ENCODE measurements at regions not wholly inside any gene's neighbourhood (a gene's known extent, or its start where the extent isn't known, plus 50 kb on each side); places are given as distances from the start of the nearest gene placed in this dataset.

DNA sequence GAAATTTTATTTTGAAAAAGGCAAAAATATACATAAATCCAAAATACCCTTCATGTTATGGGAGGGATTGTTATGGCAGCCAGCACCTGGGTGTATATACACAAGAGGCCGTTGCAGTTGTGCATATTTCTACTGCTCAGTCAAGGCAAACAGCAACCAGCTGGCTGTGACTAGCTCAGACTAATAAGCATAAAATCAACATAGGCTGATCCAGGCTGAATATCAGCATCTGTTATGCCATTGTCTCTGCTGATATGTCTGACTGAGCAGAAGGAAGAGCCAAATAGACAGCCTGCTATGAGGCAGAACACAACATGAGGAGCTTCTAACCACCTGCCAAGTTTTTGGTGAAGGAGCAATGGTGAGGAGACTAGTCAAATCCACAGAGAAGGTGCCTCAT, 457.5 kb upstream of the ALCAM start:
- H4K91ac ChIP-seq (ENCODE audit: insufficient read length, low read depth, low read length) = no peak overlapping the region
- peaks cover 17 to 19% of the 10 kb centered on the region in 2 experiments for H3K4me1 Mint-ChIP-seq
- H2AK5ac ChIP-seq (ENCODE audit: insufficient read length, low read length) = no peak overlapping the region
- no peak overlapping the region for H2BK120ac ChIP-seq (ENCODE audit: low read depth, low read length, poor library complexity, severe bottlenecking)
- no peak for DNase-seq
- no peak overlapping the region for H3K4me3 Mint-ChIP-seq
- no peak overlapping the region for H4K5ac ChIP-seq (ENCODE audit: insufficient read length, low read depth, low read length)
- H3K79me2 ChIP-seq (ENCODE audit: insufficient read depth, low read length) = no peaks in the 10 kb centered on the region
- no peaks in the 10 kb centered on the region for H3K9me3 ChIP-seq (ENCODE audit: control insufficient read depth, low read depth, low read length)
- TF ChIP-seq, protein P1, sequence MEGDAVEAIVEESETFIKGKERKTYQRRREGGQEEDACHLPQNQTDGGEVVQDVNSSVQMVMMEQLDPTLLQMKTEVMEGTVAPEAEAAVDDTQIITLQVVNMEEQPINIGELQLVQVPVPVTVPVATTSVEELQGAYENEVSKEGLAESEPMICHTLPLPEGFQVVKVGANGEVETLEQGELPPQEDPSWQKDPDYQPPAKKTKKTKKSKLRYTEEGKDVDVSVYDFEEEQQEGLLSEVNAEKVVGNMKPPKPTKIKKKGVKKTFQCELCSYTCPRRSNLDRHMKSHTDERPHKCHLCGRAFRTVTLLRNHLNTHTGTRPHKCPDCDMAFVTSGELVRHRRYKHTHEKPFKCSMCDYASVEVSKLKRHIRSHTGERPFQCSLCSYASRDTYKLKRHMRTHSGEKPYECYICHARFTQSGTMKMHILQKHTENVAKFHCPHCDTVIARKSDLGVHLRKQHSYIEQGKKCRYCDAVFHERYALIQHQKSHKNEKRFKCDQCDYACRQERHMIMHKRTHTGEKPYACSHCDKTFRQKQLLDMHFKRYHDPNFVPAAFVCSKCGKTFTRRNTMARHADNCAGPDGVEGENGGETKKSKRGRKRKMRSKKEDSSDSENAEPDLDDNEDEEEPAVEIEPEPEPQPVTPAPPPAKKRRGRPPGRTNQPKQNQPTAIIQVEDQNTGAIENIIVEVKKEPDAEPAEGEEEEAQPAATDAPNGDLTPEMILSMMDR (conservative IDR thresholded peaks at IDR 0.05) = no peak
- peaks cover 6 to 20% (median 13%) of the 10 kb centered on the region in 3 experiments; a peak in 6 of 7 replicates for H3K36me3 Mint-ChIP-seq (ENCODE audit: insufficient read depth in 1 of 3, low read depth in 3 of 3)
- H3T11ph ChIP-seq (ENCODE audit: low read length) = no peak overlapping the region
- no peaks in the 10 kb centered on the region for H4K20me1 ChIP-seq (ENCODE audit: control insufficient read depth, insufficient read depth, insufficient read length)
- H3K27me3 ChIP-seq (ENCODE audit: insufficient read depth, low read length) = no peaks in the 10 kb centered on the region
- H2BK15ac ChIP-seq (ENCODE audit: low read depth, low read length) = no peak overlapping the region
- no CpG with 5 or more reads among the region's 1 CpG for WGBS (ENCODE audit: extremely low coverage, insufficient read length, low lambda C conversion rate)
- H4K8ac ChIP-seq (replicated peaks; ENCODE audit: insufficient read length, low read depth, low read length) = no peak overlapping the region
- H3K4ac ChIP-seq (ENCODE audit: low read depth, low read length) = no peak overlapping the region
- no peak overlapping the region for H2AFZ ChIP-seq (ENCODE audit: low read length)
- H3K23ac ChIP-seq (ENCODE audit: insufficient read length, low read depth, low read length) = no peak overlapping the region
- no peaks in the 10 kb centered on the region for H3K27me3 Mint-ChIP-seq (ENCODE audit: low read depth)
- no peaks in the 10 kb centered on the region for H3K23me2 ChIP-seq (ENCODE audit: insufficient read length, low read depth, low read length, poor library complexity, severe bottlenecking)
- H3K18ac ChIP-seq (ENCODE audit: insufficient read length, low read depth, low read length) = no peak overlapping the region
- H2BK5ac ChIP-seq (ENCODE audit: insufficient read length, low read length) = no peak overlapping the region
- H3K4me2 ChIP-seq (ENCODE audit: insufficient read depth, insufficient read length, low read length) = no peak overlapping the region
- no peaks in the 10 kb centered on the region for H3K79me1 ChIP-seq (ENCODE audit: insufficient read depth, low read depth, low read length, poor library complexity, severe bottlenecking)
- no peak overlapping the region for H2BK12ac ChIP-seq (ENCODE audit: insufficient read length, low read depth, low read length)
- H3K27ac Mint-ChIP-seq = peak overlapping the region; percentile 13 to 94 (median 83); a peak in 5 of 7 replicates
- no peak overlapping the region for H3K14ac ChIP-seq (ENCODE audit: insufficient read depth, low read length)
- H3K56ac ChIP-seq (ENCODE audit: insufficient read length, low read depth, low read length) = no peak overlapping the region
- no peak overlapping the region for H3K9ac ChIP-seq (ENCODE audit: extremely low read depth, insufficient read length, low read length)
- H3K9me3 Mint-ChIP-seq = peaks cover 4 to 7% of the 10 kb centered on the region in 2 experiments
- H3K27ac ChIP-seq (ENCODE audit: insufficient read length, low read depth, low read length) = no peak overlapping the region
- peaks cover 4% of the 10 kb centered on the region; the same call in 1 of the 2 replicates for H3K4me1 ChIP-seq (ENCODE audit: insufficient read depth, low read length)
- no peak overlapping the region for H2BK20ac ChIP-seq (ENCODE audit: low read depth, low read length, poor library complexity, severe bottlenecking)
